Stimulated activated CD4-positive, alpha-beta T cell treated with anti-CD3 and anti-CD28 coated beads, Interleukin-2, amount 100 ng/mL, for 48 hours (primary cell): ENCODE measurements at regions not wholly inside any gene's neighbourhood (a gene's known extent, or its start where the extent isn't known, plus 50 kb on each side); places are given as distances from the start of the nearest gene placed in this dataset.

Experiments
- DNase-seq, 2 donors: peaks; one replicate each; pipeline ENCODE4 v3.0.0-alpha.2; 2020

DNA sequence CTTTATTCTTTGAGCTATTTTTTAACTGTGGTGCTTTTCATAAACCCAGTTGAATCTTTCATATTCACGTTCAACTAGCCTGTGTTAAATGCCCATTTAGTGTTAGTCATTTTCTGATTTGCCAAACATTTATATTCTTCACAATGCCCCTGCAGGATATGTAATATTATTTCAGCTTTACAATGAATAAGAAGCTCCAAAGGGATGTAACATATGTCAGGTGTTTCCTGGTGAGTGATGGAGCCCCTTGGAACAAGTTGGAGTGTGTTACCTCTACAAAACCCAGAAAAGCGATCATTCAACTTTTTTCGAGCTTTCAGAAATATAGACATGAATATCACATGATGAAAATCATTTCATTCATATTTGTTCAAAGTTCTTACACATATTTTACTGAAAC is 471.0 kb upstream of the CDH2 start:
- no peak for DNase-seq

DNA sequence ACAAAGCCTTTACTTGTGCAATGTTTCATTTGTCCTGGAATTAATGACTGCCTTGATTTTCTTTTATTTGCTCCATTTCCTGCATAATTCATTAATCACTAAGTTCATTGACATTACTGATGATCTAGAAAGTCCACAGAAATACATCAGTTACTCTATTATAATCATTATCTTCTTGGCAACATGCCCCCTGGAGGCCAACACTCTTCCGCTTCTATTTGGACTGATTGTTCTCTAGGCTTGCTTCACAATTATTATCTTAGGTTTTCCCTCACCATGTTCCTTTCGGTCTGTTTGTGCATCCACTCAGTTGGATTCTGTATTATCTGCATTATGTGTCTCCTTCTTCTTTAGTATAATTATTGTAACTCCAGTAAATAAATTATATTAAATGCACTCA is 461.0 kb upstream of the CDH2 start:
- no peak for DNase-seq

DNA sequence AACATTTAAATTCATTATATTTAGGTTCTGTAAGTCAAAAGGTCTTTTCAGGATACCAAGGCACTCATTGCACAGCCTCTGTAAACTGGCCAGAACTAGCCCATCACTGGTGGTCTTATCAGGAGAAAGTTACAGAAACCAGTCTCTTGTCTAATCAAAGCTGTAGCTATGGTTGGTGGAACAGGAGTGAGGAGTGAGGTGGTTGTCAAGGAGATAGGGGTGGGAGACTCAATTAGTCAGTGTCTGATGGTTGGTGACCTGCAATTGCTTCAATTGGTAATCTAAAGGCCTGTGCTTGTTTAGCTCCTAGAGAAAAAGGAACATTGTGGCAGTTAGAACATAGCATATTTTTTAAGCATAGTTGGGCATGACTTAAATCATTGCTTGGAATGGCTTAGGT is 458.6 kb upstream of the CDH2 start:
- no peak for DNase-seq

DNA sequence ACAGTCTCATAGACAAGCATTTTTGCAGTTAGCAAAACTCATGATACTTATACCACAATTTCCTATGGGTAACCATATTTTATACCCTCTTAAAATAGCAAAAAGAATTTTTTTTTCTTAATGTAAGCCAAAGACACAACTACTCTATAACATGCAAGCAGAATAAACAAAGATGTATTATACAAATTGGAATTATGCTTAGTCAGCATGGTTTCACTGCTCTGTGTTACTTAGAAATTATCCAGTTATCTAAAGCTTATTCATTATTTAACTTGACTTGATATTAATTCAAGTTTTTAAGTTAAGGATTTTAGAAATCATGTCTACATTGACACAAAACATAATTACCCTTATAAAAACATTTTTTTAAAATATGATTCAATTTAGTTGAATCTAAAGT is 449.8 kb upstream of the CDH2 start:
- DNase-seq, result no peak

DNA sequence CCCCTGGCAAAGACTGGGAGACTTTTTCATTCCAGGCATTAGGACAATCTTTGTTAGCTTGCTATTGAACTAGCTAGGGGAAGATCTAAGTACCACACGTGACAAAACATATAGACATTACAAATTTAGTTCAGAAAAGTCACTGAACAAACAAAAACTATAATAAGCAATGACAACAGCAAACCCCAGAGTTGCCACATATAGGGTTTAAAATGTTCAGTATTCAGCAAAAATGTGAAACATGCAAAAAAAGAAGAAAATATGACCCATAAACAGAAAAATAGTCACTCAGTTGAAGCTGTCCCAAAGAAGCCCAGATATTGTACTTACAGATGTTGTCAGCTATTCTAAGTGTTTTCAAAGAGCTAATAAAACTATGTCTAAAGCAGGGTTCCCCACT is 431.1 kb upstream of the CDH2 start:
- DNase-seq, result no peak

DNA sequence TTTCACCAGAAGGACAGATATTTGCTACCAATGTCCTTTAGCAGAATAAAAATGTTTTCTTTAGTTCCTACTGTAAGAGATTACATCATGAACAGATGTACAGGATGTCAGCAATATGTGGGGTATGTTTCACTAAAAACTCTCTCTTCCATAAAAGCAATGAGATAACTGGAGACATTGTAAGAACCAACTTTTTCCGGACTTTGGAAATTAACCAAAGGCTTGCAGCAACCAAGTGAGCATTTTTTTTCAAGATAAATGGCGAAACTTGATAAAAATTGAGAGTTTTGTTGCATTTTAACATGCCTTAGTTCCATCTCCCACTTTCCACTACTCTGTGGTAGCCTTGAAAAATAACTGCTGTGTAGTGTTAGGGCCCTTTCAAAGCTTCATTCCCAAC is 429.8 kb upstream of the CDH2 start:
- no peak for DNase-seq

DNA sequence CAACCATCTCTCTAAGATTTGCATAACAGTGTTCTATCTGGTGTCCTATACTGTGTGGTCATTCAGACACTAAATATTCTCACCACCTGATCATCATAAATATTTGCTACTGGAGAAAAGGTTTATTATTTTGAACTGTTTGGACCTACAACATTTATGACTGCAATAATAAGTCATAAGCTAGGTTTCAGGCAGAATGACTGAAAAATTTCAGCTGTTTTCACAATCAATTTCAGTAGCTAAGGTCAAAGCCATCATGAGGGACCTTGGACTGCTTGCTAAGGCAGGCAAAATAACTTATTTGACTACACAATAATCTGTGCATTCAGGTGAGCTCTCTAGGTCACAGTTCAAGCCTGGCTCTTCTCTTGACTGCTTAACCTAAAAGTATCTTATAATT is 425.5 kb upstream of the CDH2 start:
- DNase-seq, result no peak

DNA sequence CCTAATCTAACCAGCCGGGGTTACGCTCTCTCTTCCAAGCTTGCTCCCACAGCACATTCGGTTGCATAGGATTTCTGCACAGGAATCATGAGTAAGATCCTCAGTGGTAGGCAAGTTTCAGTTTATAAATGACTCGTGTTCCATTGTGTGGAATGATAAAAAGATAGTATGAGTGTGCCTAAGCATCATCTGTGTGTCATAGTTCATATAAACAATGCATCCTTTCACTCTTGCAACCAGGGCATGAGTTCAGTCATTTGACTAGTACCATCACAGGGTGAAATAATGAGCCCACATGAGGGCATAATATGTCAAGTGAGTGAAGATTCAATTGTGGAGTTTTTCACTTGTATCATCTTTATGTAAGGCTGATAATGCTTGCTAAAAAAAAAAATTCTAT is 417.1 kb upstream of the CDH2 start:
- DNase-seq, result no peak

DNA sequence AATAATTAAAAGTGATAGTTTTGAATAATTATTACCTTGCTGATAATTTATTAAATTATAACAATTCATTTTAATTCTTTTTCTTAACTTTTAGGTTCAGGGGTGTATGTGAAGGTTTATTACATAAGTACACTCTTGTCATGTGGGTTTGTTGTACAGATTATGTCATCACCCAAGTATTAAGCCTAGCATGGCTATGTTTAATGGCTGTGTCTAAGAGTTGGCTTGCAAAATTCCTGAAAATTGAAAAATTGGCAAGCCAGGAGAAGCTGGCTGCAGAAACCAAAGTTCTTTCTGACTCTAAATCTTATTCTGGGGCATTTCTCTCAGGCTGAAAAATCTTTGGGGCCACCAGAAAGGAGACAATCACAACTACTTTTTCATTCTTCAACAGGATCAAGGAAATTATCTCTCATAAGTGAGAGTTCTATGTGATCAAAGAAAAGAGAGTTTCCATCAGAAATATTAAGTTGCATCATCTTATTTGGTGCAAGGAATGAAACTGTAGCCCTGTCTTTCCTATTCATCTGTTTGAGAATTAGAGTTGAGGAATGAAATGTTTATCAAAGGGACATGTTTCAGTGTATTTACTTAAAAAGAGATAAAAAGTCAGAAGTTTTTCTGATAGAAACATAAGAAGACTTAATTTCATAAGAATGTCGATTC is 412.1 kb upstream of the CDH2 start:
- DNase-seq, result no peak

DNA sequence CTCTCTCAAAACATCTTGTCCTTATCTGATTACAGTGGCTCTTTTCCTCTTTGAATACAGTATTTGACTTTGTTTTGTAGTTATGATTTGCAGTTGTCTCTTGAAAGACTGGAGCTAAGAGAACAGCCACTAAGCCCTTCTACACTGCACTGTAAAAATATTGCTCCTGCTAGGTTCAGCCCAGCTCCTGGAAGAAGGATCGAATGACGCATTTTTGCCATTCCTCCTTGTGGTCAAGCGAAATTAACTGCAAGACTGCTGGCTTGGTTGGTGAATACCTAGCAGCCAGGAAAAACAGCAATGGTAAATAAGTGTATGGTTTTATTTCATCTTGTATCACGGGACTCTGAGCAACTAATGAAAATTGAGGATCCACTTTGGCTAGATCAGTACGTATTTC is 407.8 kb upstream of the CDH2 start:
- no peak for DNase-seq

DNA sequence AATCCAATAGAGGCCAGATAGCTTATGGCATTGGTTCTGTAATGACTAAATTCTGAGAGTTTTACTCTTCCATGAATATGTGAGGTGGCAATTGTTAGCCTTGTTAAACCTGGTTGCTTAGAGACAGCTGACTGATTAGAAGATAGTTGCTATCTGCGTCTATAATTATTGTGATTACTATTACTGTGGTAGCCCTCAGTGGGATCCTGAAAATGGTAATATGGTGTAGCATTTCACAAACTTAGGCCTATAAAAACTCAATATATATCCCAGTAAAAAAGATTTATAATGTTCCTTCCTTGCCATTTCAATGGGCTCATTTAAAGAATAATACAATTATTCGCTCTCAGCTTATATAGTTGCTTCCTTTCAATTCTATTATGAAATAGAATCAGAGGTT is 405.8 kb upstream of the CDH2 start:
- no peak for DNase-seq

DNA sequence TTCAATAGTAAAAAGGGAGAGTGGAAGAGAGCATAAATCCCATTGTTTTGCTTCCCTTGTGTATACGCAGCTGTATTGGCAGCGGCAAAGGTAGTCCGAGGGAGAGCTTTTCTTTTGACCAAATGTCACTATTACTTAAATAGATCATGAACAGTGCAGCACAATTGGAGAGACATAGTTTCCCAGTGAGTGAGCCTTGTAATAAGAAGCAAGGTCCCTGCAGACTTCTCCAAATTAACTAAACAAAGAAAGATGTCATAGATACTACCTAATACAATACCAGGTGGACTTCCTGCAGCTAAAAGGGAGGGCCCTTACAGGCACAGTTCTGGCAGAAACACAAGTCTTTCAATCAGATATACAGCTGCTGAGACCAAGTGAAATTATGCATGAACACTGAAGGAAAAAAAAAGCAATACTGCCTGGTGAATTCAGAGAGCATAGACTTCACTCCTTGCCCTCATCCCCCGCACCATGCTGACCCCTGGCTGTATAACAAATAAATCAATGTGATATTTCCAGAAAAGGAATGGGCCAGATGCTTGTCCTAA is 404.7 kb upstream of the CDH2 start:
- DNase-seq, result no peak

DNA sequence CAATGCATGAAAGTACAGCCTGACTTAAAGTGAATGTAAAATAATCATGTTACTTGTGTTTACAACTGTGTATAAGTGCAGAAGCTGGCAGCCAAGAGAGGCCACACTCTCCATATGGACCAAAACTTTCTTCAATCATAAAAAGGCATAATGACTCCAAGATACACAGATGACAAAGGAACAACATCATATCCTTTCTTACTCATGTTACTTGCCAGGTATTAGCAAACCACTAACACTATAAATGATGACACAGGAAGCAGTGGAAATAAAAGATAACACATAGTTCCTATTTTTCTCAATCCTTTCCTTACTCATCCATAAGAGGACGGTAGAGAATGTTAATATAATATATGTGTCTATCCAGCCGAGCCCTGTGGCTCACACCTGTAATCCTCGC is 400.0 kb upstream of the CDH2 start:
- no peak for DNase-seq

DNA sequence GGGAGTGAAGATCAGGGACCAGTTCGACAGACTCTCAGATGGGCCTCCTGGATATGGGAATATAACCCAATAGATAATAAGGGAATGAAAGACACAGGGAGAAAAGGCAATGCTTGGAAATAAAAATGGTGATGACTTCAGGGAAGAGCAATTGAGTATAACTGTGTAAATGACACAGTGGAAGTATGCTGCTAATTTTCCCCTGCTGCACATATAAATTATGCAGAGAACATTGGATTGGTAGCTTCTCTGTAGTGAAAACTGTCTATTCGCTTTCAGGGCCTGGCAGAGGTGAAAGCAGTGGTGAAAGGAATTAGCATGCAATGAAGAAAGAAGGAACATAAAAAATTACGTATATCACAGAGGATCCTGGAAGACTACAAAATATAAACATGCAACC is 398.2 kb upstream of the CDH2 start:
- DNase-seq, result no peak

DNA sequence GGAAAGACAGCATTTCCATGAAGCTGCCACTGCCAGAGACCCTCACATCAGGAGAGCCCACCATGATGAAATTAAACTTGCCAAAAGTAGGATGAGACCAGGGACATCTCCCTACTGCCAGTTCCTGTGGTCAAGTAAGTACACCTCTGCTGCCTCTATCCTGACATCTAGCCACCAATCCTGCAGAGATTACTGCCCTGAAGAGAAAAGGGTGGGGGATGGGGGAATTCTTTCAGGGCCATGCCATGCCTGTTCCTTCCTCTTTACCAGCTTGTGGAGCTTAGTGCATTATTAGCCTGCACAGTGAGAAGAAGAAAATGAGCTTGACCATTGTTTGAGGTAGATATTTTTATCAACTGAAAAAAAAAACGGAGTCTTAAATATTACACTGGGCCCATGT is 397.2 kb upstream of the CDH2 start:
- DNase-seq, result no peak

DNA sequence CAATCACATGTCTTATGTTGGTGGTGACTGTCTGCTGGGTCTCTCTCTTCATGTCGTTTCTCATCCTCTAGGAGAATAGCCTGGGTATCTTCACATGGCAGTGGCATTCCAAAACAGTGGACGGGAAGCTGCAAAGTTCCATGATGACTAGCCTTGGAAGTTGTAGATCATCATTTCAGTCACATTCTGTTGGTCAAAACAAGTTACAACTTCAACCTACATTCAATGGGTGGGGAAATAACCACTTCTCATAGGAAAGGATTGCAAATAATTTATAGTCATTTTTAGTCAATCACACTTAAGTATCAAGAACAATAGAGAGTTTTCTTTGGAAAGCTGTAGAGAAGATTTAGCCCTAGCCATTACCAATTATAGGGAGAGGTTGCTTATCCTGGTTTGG is 395.0 kb upstream of the CDH2 start:
- DNase-seq, result no peak

DNA sequence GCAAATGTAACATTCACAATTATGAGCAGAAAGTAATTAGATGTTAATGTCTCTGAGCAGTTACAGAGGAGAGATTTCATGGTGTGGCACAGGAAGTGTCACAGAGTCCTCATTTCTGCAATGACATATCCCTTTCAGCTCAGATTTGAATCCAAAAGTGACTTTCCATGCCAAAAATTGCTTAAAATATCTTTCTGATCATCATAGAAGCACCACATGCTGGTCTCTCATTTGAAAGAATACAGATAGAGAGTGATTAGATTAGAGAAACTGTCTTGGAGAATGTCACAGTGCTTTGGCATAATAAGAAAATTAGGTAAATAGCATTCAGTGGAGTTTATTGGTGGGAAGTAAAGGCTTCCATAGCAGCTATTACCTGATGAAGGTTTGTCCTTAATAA is 383.4 kb upstream of the CDH2 start:
- no peak for DNase-seq

DNA sequence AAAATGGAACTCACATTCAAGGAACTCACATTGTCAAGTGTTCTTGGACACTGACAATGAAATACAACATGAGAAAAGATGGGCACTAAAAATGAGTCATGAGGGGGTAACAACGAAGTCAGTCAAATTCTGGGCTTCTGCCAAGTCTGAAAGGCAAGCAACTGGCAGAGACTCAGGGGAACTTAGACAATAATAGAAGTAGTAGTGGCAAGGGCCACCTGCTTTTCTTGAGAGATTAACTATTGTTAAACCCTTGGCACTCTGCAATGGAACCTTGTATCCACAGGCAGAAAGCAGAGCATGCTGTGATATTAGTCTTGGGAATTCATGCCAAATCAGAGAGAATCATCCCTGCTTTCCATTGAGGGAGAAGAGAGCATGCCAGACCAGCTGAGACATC is 382.6 kb upstream of the CDH2 start:
- no peak for DNase-seq

DNA sequence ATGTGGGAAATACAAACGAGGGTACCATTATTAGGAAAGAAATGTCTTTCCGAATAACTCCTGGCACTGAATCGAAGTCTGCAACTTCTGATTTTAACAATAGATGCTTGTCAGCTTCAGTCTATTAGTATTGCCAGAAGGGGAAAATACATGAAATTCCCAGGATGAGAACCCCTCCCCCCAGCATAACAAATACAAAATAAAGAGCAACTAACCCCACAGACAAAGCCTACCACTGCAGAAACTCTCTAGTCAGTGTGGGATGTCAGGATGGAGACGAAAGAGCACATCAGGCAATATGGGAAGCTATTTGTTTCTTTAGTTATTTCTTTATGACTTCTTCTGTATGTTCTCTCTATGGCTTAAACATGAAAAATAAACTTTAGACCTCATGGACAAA is 365.0 kb upstream of the CDH2 start:
- no peak for DNase-seq

DNA sequence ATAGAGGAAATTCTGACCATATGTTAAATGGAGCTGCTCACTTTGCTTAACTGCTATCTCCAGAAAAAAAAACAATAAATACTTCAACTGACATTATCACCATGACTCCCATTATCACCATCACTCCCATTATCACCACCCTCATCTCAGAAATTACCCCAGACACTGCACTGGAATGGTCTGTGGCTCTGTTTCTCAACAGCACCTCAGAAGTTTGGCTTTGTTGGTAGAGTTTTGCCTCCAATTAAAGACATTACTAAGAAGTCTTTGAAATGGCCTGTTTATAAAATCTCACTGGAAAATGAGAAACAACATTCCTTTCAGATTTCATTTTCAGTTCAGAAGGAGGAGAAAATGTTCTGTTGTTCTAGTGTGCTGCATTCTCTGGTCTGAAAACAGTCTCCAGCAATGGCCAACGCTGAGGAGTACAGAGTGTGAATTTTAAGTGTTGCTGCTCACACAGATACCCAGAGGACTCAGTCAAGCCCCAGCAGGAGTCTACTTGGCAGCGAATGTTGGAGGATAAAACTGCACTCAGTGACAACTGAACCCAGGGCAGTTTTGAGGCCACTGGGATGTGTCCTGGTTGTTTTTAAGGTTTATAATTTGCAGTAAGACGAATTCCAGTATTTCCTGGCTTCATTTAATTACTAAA is 364.5 kb upstream of the CDH2 start:
- DNase-seq, result no peak

DNA sequence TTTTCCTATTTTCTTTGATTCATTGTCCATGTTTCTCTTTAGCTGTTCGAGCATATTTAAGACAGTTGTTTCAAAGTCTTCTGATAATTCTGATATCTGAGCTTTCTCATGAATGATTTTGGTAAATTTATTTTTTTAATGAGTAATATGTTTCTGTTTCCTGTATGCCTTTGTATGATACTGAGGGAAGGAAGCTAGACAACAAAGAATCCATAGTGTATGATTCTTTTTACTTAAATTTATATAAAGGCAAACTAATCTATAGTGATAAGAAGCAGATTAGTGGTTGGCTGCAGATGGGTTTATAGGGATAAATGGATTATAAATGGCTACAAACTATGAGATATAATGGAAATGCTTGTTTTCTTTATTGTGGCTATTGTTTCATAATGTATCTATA is 352.7 kb upstream of the CDH2 start:
- DNase-seq, result no peak

DNA sequence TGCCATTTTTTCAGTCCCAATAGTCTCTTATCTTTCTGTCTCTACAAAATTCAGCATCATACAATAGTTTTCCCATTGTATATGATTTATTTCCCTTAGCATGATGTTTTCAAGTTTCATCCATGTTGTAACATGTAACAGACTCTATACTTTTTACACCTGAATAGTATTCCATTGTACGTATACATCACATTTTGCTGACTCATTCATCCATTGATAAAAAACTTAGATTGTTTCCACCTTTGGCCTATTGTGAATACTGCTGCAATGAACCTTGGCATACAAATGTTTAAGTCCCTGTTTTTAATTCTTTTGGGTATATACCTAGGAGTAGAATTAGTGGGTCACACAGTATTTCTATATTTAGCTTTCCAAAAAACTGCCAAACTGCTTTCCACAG is 349.3 kb upstream of the CDH2 start:
- DNase-seq, result no peak

DNA sequence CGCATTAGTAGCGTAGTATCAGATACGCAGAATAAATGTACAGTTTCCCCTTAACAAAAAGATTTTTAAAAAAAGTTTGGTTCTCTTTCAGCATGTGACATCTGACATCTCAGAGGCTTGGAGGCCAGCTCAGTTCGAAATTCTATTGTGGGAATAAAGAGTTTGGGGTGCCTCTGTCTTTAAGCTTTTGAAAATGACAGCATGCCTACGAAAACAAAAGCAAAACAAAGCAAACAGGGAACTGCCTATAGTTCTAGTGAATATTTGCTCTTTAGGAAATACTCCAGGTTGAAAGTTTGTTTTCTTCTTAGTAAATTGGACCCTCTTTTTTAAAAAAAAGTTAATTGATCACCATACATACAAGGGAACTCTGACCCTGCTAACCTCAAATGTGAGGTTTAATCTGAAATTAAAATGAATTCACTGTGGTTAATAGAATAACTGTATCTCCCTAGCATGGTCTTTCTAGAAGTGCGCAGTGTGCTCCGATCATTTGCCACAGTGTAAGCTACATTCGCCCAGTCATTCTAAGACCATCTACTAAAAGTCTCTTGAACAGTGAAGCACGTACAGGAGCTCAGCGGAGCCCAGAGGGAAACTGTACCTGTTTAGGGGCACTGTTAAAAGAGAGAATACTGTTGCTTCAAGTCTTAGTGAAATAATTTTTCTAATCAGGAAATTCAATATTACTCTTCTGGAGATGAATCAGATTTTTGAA is 347.0 kb upstream of the CDH2 start:
- no peak for DNase-seq

DNA sequence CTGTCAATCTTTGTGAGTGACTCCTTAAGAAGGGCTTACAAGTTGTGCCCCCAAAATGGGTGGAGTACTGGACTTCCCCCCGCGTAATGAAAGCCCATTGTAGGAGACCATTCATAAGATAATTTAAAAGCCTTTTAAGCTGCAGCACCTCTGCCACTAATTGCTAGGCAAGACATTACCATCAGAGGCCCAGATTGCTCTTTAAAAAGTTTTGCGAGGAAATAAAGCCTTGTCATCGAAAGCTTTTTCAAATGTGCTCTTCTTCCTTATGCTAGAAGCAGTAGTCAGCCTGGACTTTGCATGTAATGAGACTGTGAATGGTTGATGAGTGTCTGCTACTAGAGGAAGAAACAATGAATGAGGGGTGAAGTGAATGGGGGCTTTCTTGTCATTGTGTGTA is 345.3 kb upstream of the CDH2 start:
- DNase-seq, result no peak
